ENCODE measurements at regions not wholly inside any gene's neighbourhood (a gene's known extent, or its start where the extent isn't known, plus 50 kb on each side); places are given as distances from the start of the nearest gene placed in this dataset.

GRCh38 chr10:132993271-132994184, 51.2 kb upstream of the CFAP46 start:
- no peaks in the 10 kb centered on the region for H3K4me1 ChIP-seq (ENCODE audit: control insufficient read depth, extremely low read depth, insufficient read depth, low read length)
- no peak overlapping the region for H3K27ac ChIP-seq (ENCODE audit: insufficient read depth, low read depth, low read length)
- H3K36me3 ChIP-seq (ENCODE audit: control insufficient read depth in 2 of 2, extremely low read depth in 1 of 2, insufficient read depth in 2 of 2, low read length in 2 of 2): no peaks in the 10 kb centered on the region
- H3K9me1 ChIP-seq (replicated peaks; ENCODE audit: control insufficient read depth, extremely low read depth, insufficient read depth, low read length): no peaks in the 10 kb centered on the region
- H3K79me2 ChIP-seq (ENCODE audit: control insufficient read depth, insufficient read depth, low read length): no peaks in the 10 kb centered on the region
- no peak for FAIRE-seq
- dilution Hi-C loops (cut with MboI; ENCODE audit: extremely low pct_ligation_motif_present, low sequenced_read_pairs): no loop called here
- DNase-seq (ENCODE audit: low read depth, low spot score): no peak
- no peak overlapping the region for H2AFZ ChIP-seq (ENCODE audit: low read depth, low read length)
- no peaks in the 10 kb centered on the region for H3K9me3 ChIP-seq (replicated peaks; ENCODE audit: control insufficient read depth, insufficient read depth, low read length)
- no TSS peak for BruUV-seq (replicated peaks)
- intact Hi-C loops (cut with micrococcal nuclease): no loop called here
- no peak for TF ChIP-seq JUN (IDR thresholded peaks at IDR 0.05; ENCODE audit: borderline replicate concordance, insufficient read depth, insufficient read length, low read depth)
- no peak overlapping the region for H3K9ac ChIP-seq (replicated peaks; ENCODE audit: extremely low read depth, insufficient read depth, low read length)
- ChIA-PET CTCF (no interaction called here), POLR2A (no interaction called here)
- H3K4me2 ChIP-seq (ENCODE audit: insufficient read depth, low read length): no peak overlapping the region
- H3K27me3 ChIP-seq (ENCODE audit: control insufficient read depth in 2 of 2, insufficient read depth in 2 of 2, low read length in 2 of 2): no peaks in the 10 kb centered on the region
- H4K20me1 ChIP-seq (replicated peaks; ENCODE audit: control insufficient read depth, extremely low read depth, insufficient read depth, low read length): no peaks in the 10 kb centered on the region
- no peak overlapping the region for H3K4me3 ChIP-seq (replicated peaks in 1 of 3; ENCODE audit: insufficient read depth in 1 of 3, low read depth in 1 of 3, low read length in 3 of 3)

GRCh38 chr10:132992433-132993215, 50.3 kb upstream of the CFAP46 start:
- H3K27me3 ChIP-seq (ENCODE audit: control insufficient read depth in 2 of 2, insufficient read depth in 2 of 2, low read length in 2 of 2): no peaks in the 10 kb centered on the region
- H3K27ac ChIP-seq (ENCODE audit: insufficient read depth, low read depth, low read length): no peak overlapping the region
- FAIRE-seq (no peak), DNase-seq (ENCODE audit: low read depth, low spot score) (no peak)
- H3K9ac ChIP-seq (replicated peaks; ENCODE audit: extremely low read depth, insufficient read depth, low read length): no peak overlapping the region
- CTCF ChIA-PET: no interaction called here
- dilution Hi-C loops (cut with MboI; ENCODE audit: extremely low pct_ligation_motif_present, low sequenced_read_pairs) (no loop called here), intact Hi-C loops (cut with micrococcal nuclease) (no loop called here)
- POLR2A ChIA-PET: no interaction called here
- no peaks in the 10 kb centered on the region for H4K20me1 ChIP-seq (replicated peaks; ENCODE audit: control insufficient read depth, extremely low read depth, insufficient read depth, low read length)
- H3K36me3 ChIP-seq (ENCODE audit: control insufficient read depth in 2 of 2, extremely low read depth in 1 of 2, insufficient read depth in 2 of 2, low read length in 2 of 2): no peaks in the 10 kb centered on the region
- H2AFZ ChIP-seq (ENCODE audit: low read depth, low read length): no peak overlapping the region
- H3K9me1 ChIP-seq (replicated peaks; ENCODE audit: control insufficient read depth, extremely low read depth, insufficient read depth, low read length): no peaks in the 10 kb centered on the region
- H3K79me2 ChIP-seq (ENCODE audit: control insufficient read depth, insufficient read depth, low read length): no peaks in the 10 kb centered on the region
- no peak overlapping the region for H3K4me3 ChIP-seq (replicated peaks in 1 of 3; ENCODE audit: insufficient read depth in 1 of 3, low read depth in 1 of 3, low read length in 3 of 3)
- TF ChIP-seq POLR2A (IDR thresholded peaks at IDR 0.05; ENCODE audit: low read depth, low read length): no peak
- no peak for TF ChIP-seq MAX (IDR thresholded peaks at IDR 0.05; ENCODE audit: insufficient read depth, insufficient read length)
- no peak for TF ChIP-seq CTCF (IDR thresholded peaks at IDR 0.05; ENCODE audit: extremely low read depth in 1 of 2, insufficient read depth in 1 of 2, low read depth in 1 of 2, low read length in 2 of 2)
- no peak for TF ChIP-seq EZH2 (IDR thresholded peaks at IDR 0.05; ENCODE audit: borderline replicate concordance, low read depth, low read length, severe bottlenecking)
- TF ChIP-seq GATA2 (IDR thresholded peaks at IDR 0.05; ENCODE audit: insufficient read depth, insufficient read length, low read depth, low read length): no peak
- TF ChIP-seq FOS (IDR thresholded peaks at IDR 0.05; ENCODE audit: borderline replicate concordance, insufficient read depth, low read length): no peak
- TF ChIP-seq MYC (IDR thresholded peaks at IDR 0.05; ENCODE audit: low read depth, low read length): no peak
- no peak for TF ChIP-seq POLR2AphosphoS5 (IDR thresholded peaks at IDR 0.05; ENCODE audit: insufficient read depth, low read depth, low read length)
- TF ChIP-seq JUN (IDR thresholded peaks at IDR 0.05; ENCODE audit: borderline replicate concordance, insufficient read depth, insufficient read length, low read depth): no peak
- H3K4me2 ChIP-seq (ENCODE audit: insufficient read depth, low read length): no peak overlapping the region
- H3K4me1 ChIP-seq (ENCODE audit: control insufficient read depth, extremely low read depth, insufficient read depth, low read length): no peaks in the 10 kb centered on the region
- BruUV-seq (replicated peaks): no TSS peak
- H3K9me3 ChIP-seq (replicated peaks; ENCODE audit: control insufficient read depth, insufficient read depth, low read length): no peaks in the 10 kb centered on the region

All from endothelial cell of umbilical vein (primary cell).